Cardiac muscle cell (in vitro differentiated cells and primary cell): ENCODE measurements at regions not wholly inside any gene's neighbourhood (a gene's known extent, or its start where the extent isn't known, plus 50 kb on each side); places are given as distances from the start of the nearest gene placed in this dataset.
A peak's percentile ranks its signal among the peaks of the same experiment; 100 is the strongest.

Experiments used
- DNase-seq, 2 donors: peaks; one replicate each; pipeline versions ENCODE4 v3.0.0 to v3.0.0-alpha.2; 2010 to 2017; ENCODE audit warnings: low read depth in 1 of 2, low spot score in 1 of 2
- H3K27ac ChIP-seq: fragments of 200-600 bp; sonication (generic); 2 replicates; pipeline ENCODE4 v1.5.1; 2016
- H3K27me3 ChIP-seq: fragments of 200-600 bp; sonication (generic); 2 replicates; pipeline ENCODE4 v1.6.0; 2016; ENCODE audit warnings: control low read depth
- H3K36me3 ChIP-seq: fragments of 200-600 bp; sonication (generic); 2 replicates; pipeline ENCODE4 v1.5.1; 2016; ENCODE audit warnings: control low read depth
- H3K4me1 ChIP-seq: fragments of 200-600 bp; sonication (generic); 2 replicates; pipeline ENCODE4 v1.8.1; 2017; ENCODE audit warnings: low read depth, mild to moderate bottlenecking, mixed run types
- H3K4me3 ChIP-seq: fragments of 200-600 bp; sonication (generic); 2 replicates; pipeline ENCODE4 v1.5.1; 2016; ENCODE audit warnings: mild to moderate bottlenecking
- H3K9me3 ChIP-seq: fragments of 200-600 bp; sonication (generic); 2 replicates; pipeline ENCODE4 v1.5.1; 2017; ENCODE audit warnings: low read depth, mild to moderate bottlenecking, control low read depth
- TF ChIP-seq, protein P1 (sequence below): IDR thresholded peaks from 2 replicates; pipeline ENCODE4 v1.5.1; 2012; ENCODE audit warnings: low read depth, mild to moderate bottlenecking, low read length

DNA sequence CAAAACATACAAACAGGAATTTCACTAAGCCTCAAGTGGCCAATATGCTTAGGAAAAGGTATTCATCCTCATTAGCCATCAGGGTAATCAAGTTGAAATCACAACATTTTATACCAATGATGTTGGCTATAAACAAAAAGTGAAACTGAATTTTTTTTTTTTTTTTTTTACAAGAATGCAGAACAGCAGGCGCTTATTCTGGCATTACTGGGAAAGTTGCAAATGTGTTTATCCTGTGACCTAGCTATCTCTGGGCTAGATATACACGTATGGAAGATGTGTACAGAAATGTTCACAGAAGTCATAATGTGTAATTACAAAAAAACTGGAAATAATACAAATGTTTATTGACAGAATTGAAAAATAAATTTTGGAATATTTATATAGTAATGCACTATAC, 1430.4 kb upstream of the TENM3 start:
- TF ChIP-seq, protein P1, sequence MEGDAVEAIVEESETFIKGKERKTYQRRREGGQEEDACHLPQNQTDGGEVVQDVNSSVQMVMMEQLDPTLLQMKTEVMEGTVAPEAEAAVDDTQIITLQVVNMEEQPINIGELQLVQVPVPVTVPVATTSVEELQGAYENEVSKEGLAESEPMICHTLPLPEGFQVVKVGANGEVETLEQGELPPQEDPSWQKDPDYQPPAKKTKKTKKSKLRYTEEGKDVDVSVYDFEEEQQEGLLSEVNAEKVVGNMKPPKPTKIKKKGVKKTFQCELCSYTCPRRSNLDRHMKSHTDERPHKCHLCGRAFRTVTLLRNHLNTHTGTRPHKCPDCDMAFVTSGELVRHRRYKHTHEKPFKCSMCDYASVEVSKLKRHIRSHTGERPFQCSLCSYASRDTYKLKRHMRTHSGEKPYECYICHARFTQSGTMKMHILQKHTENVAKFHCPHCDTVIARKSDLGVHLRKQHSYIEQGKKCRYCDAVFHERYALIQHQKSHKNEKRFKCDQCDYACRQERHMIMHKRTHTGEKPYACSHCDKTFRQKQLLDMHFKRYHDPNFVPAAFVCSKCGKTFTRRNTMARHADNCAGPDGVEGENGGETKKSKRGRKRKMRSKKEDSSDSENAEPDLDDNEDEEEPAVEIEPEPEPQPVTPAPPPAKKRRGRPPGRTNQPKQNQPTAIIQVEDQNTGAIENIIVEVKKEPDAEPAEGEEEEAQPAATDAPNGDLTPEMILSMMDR = no peak
- no peaks in the 10 kb centered on the region for H3K27me3 ChIP-seq
- H3K9me3 ChIP-seq = no peaks in the 10 kb centered on the region
- peaks cover 3% of the 10 kb centered on the region for H3K4me1 ChIP-seq
- no peaks in the 10 kb centered on the region for H3K36me3 ChIP-seq
- H3K27ac ChIP-seq = no peak overlapping the region
- H3K4me3 ChIP-seq = no peak overlapping the region
- no peak for DNase-seq

- Histone ChIP-seq H3K9me3 (no peaks in the 10 kb centered on the region), H3K4me1 (peaks cover 3% of the 10 kb centered on the region), H3K36me3 (no peaks in the 10 kb centered on the region), H3K27ac (no peak overlapping the region), H3K27me3 (no peaks in the 10 kb centered on the region), H3K4me3 (no peak overlapping the region)
- DNase-seq = no peak
- TF ChIP-seq, protein P1 = no peak
These were observed 1428.3 kb upstream of the TENM3 start for GRCh38 chr4:180814875-180815417.

- H3K4me3 ChIP-seq = no peak overlapping the region
- no peaks in the 10 kb centered on the region for H3K27me3 ChIP-seq
- TF ChIP-seq, protein P1 = no peak
- no peaks in the 10 kb centered on the region for H3K9me3 ChIP-seq
- DNase-seq = no peak
- H3K4me1 ChIP-seq = no peaks in the 10 kb centered on the region
- no peak overlapping the region for H3K27ac ChIP-seq
- H3K36me3 ChIP-seq = no peaks in the 10 kb centered on the region
These were observed 1425.7 kb upstream of the TENM3 start for GRCh38 chr4:180817529-180817928.

GRCh38 chr4:180823108-180823507, 1420.1 kb upstream of the TENM3 start:
- H3K9me3 ChIP-seq = no peaks in the 10 kb centered on the region
- no peak overlapping the region for H3K27ac ChIP-seq
- peaks cover 3% of the 10 kb centered on the region for H3K4me1 ChIP-seq
- no peak for DNase-seq
- H3K4me3 ChIP-seq = no peak overlapping the region
- no peaks in the 10 kb centered on the region for H3K36me3 ChIP-seq
- no peaks in the 10 kb centered on the region for H3K27me3 ChIP-seq
- TF ChIP-seq, protein P1 = no peak

GRCh38 chr4:180827232-180828009, 1415.8 kb upstream of the TENM3 start:
- H3K4me3 ChIP-seq = no peak overlapping the region
- H3K27ac ChIP-seq = no peak overlapping the region
- TF ChIP-seq, protein P1 = no peak

More at GRCh38 chr4:180827232-180828009, 1415.8 kb upstream of the TENM3 start:
- peaks cover 3% of the 10 kb centered on the region for H3K4me1 ChIP-seq
- H3K36me3 ChIP-seq = no peaks in the 10 kb centered on the region
- DNase-seq = peak; percentile 9 to 28
- no peaks in the 10 kb centered on the region for H3K27me3 ChIP-seq
- no peaks in the 10 kb centered on the region for H3K9me3 ChIP-seq
